ENCODE measurements at regions not wholly inside any gene's neighbourhood (a gene's known extent, or its start where the extent isn't known, plus 50 kb on each side); places are given as distances from the start of the nearest gene placed in this dataset.

GRCh38 chr17:71735893-71736292 is 384.9 kb upstream of the SOX9 start:
- TF ChIP-seq CTCF (IDR thresholded peaks at IDR 0.05) (no peak), POLR2A (IDR thresholded peaks at IDR 0.05; ENCODE audit: low read depth) (no peak)
